ENCODE measurements at regions not wholly inside any gene's neighbourhood (a gene's known extent, or its start where the extent isn't known, plus 50 kb on each side); places are given as distances from the start of the nearest gene placed in this dataset.
"Not testable (repeated sequence)": the region's sequence is repeated elsewhere in the genome, so short reads cannot be mapped to it uniquely, and the experiment has no call there.

DNA sequence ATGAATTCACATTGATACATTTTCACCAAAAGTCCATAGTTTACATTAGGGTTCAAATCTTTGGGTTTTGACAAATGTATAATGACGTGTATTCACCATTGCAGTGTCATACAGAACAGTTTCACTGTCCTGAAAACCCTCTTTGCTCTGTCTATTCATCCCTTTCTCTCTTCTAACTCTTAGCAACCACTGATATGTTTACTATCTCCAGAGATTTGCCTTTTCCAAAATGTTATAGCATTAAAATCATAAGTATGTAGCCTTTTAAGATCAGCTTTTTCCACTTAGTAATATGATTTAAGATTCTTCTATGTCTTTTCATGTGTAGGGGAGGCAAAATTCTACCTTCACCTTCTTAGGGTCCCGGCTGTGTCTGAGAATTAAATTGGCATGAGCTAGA lies 203.8 kb downstream of the TPRG1 start:
- in situ Hi-C loops (cut with HindIII; ENCODE audit: low pct_ligation_motif_present, low pct_unique_long_range_greater_than_20kb, low sequenced_read_pairs), result no loop called here
- DNase-seq, result no peak

DNA sequence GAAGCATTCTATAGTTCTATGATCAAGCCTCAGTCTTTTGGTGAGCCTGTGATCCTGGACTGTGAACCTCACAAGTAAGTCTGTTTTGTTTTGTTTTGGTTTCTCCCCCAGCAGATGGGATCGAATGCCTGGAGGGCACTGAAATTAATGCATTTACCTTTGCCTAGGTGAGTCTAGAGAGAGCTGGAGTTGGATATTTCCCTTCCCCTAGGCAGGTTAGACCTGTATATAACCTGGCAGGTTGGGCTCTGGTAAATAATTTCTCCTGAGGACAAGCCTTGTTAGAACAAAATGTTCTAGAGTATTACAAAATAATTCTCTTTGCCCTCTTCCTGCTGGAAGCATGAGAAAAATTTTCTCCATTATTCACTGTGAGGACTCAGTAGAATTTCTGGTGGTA lies 211.9 kb downstream of the TPRG1 start:
- in situ Hi-C loops (cut with HindIII; ENCODE audit: low pct_ligation_motif_present, low pct_unique_long_range_greater_than_20kb, low sequenced_read_pairs), result no loop called here
- DNase-seq, result no peak

- DNase-seq; in situ Hi-C loops (cut with HindIII; ENCODE audit: low pct_ligation_motif_present, low pct_unique_long_range_greater_than_20kb, low sequenced_read_pairs): not testable (repeated sequence)
These were observed 214.1 kb downstream of the TPRG1 start for GRCh38 chr3:189385880-189386279.

GRCh38 chr3:189386739-189387138 lies 215.0 kb downstream of the TPRG1 start:
- in situ Hi-C loops (cut with HindIII; ENCODE audit: low pct_ligation_motif_present, low pct_unique_long_range_greater_than_20kb, low sequenced_read_pairs), result no loop called here
- no peak for DNase-seq

GRCh38 chr3:189389346-189389745 lies 217.6 kb downstream of the TPRG1 start:
- DNase-seq, result no peak
- in situ Hi-C loops (cut with HindIII; ENCODE audit: low pct_ligation_motif_present, low pct_unique_long_range_greater_than_20kb, low sequenced_read_pairs), result no loop called here

DNA sequence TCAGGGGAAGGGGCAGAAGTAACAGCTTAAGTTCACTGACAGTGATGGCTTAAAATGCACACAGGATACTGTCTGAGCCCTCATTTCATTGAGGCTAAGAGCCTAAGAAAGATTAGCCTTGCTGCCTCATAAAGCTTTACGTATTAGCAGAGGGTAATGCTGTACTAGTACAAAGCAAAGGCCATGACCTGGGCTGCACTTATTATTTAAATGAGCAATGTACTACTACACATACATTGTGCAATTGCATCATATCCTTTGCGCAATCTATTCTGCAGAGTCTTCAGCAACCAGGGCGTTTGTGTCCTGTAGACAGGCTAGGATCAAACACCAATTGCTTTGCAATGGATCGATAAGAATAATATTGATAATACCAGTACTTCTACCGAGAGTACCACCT lies 221.8 kb downstream of the TPRG1 start:
- DNase-seq, result no peak
- in situ Hi-C loops (cut with HindIII; ENCODE audit: low pct_ligation_motif_present, low pct_unique_long_range_greater_than_20kb, low sequenced_read_pairs), result no loop called here

GRCh38 chr3:189394599-189395121 lies 222.9 kb downstream of the TPRG1 start:
- in situ Hi-C loops (cut with HindIII; ENCODE audit: low pct_ligation_motif_present, low pct_unique_long_range_greater_than_20kb, low sequenced_read_pairs), result no loop called here
- DNase-seq, result no peak

DNA sequence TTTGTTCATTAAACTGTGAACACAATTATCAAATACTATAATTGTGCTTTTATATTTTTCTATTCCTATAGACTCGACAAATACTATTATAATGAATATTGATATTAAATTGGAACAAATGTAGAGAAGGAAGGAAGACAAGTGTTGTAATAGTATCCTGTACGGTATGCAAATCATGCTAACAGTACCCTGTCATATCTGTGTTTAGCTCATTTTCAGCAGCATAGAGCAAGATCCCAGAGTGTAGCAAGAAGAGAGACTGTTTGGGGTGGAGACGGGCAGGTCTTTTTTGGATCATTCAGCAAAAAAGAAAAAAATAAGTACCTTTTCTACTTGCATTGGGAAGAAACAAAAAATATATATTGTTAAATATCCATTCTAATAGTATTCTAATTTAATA lies 224.1 kb downstream of the TPRG1 start:
- in situ Hi-C loops (cut with HindIII; ENCODE audit: low pct_ligation_motif_present, low pct_unique_long_range_greater_than_20kb, low sequenced_read_pairs), result no loop called here
- DNase-seq, result no peak

- DNase-seq, result no peak
- in situ Hi-C loops (cut with HindIII; ENCODE audit: low pct_ligation_motif_present, low pct_unique_long_range_greater_than_20kb, low sequenced_read_pairs), result no loop called here
These were observed 226.9 kb downstream of the TPRG1 start for GRCh38 chr3:189398656-189399055.

- in situ Hi-C loops (cut with HindIII; ENCODE audit: low pct_ligation_motif_present, low pct_unique_long_range_greater_than_20kb, low sequenced_read_pairs), result no loop called here
- no peak for DNase-seq
These were observed 229.4 kb downstream of the TPRG1 start for GRCh38 chr3:189401196-189401595.

DNA sequence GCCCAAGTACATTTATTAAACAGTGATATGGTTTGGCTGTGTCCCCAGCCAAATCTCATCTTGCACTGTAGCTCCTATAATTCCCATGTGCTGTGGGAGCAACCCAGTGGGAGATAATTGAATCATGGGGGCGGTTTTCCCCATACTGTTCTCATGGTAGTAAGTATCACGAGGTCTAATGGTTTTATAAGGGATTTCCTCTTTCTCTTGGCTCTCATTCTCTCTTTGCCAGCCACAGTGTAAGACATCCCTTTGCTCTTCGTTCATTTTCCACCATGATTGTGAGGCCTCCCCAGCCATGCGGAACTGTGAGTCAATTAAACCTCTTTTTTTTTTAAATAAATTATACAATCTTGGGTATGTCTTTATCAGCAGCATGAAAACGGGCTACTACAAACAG lies 228.0 kb upstream of the TP63 start:
- in situ Hi-C loops (cut with HindIII; ENCODE audit: low pct_ligation_motif_present, low pct_unique_long_range_greater_than_20kb, low sequenced_read_pairs), result no loop called here
- DNase-seq, result no peak

- DNase-seq, result no peak
- in situ Hi-C loops (cut with HindIII; ENCODE audit: low pct_ligation_motif_present, low pct_unique_long_range_greater_than_20kb, low sequenced_read_pairs), result no loop called here
These were observed 227.2 kb upstream of the TP63 start for GRCh38 chr3:189404024-189404423.

DNA sequence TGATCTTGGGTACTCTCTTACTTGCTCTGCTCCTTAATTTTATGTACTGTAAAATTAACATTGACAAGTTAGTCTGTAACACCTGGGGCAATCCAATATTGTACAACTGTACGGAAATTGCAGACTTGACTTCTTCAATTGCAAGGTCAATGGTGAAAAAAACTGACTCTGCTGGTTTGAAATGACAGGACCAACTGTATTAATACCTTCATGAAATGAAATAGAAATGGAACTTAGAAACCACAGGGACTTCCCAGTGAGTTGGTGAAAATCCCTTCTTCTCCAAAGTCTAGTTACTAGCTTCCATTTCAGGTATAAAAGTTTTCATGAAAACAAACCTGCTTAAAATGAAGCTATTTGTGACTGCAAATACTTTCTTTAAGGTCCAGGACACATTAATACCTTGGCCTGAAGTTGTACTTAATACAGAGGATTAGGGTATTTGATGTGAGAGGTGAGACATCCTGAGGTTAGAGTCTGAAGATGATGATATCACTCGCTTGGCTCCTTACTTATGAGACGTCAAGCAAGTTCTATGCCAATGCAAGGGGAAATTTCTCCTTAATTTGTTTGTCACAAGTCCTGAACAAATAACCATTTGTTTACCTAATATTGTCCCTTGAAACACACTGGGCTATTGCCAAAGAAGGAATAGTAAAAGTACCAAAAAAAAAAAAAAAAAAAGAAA lies 226.2 kb upstream of the TP63 start:
- in situ Hi-C loops (cut with HindIII; ENCODE audit: low pct_ligation_motif_present, low pct_unique_long_range_greater_than_20kb, low sequenced_read_pairs), result no loop called here
- DNase-seq, result no peak

DNA sequence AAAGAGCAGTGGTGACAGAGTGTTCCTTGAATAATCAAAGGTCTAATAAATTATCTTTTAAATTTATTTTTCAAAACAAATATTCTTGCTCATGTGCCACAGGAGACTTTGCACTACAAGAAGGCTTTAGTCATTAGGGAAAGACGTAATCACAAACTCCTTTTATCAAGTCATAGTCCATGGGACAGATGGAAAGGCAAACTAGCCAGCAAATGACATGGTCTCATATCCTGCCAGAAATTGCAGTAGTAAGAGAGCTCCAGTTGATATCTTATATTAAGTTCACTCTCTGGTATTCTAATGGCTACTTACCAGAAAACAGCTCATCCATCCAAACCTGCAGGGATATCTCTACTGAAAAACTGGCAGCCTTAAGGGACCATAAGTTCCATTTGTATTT lies 225.0 kb upstream of the TP63 start:
- in situ Hi-C loops (cut with HindIII; ENCODE audit: low pct_ligation_motif_present, low pct_unique_long_range_greater_than_20kb, low sequenced_read_pairs), result no loop called here
- DNase-seq, result no peak

DNA sequence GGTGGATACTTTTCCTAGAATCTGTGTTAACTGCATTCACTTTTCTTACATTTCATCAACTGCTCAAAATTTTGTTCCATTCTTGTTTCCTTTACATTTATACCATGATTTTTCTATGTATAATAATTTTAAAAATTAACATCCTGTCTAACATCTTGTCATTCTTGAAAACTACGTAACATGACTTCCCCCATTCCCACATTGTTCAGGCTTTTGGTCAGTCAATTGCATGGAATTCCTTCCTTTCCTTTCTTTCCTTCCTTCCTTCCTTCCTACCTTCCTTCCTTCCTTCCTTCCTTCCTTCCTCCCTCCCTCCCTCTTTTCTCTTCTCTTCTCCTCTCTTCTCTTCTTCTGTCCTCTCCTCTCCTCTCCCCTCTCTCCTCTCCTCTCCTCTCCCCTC lies 220.7 kb upstream of the TP63 start:
- DNase-seq, result no peak

GRCh38 chr3:189419038-189419437 lies 212.2 kb upstream of the TP63 start:
- in situ Hi-C loops (cut with HindIII; ENCODE audit: low pct_ligation_motif_present, low pct_unique_long_range_greater_than_20kb, low sequenced_read_pairs), result no loop called here
- no peak for DNase-seq

More for the DNA sequence above, 220.7 kb upstream of the TP63 start:
- in situ Hi-C loops (cut with HindIII; ENCODE audit: low pct_ligation_motif_present, low pct_unique_long_range_greater_than_20kb, low sequenced_read_pairs), result no loop called here

- no peak for DNase-seq
These were observed 211.5 kb upstream of the TP63 start for GRCh38 chr3:189419683-189420082.

GRCh38 chr3:189424922-189425321 lies 206.3 kb upstream of the TP63 start:
- no peak for DNase-seq
- in situ Hi-C loops (cut with HindIII; ENCODE audit: low pct_ligation_motif_present, low pct_unique_long_range_greater_than_20kb, low sequenced_read_pairs), result no loop called here

More at GRCh38 chr3:189419683-189420082, 211.5 kb upstream of the TP63 start:
- in situ Hi-C loops (cut with HindIII; ENCODE audit: low pct_ligation_motif_present, low pct_unique_long_range_greater_than_20kb, low sequenced_read_pairs), result no loop called here

- in situ Hi-C loops (cut with HindIII; ENCODE audit: low pct_ligation_motif_present, low pct_unique_long_range_greater_than_20kb, low sequenced_read_pairs), result no loop called here
- no peak for DNase-seq
These were observed 202.2 kb upstream of the TP63 start for GRCh38 chr3:189429019-189429418.

GRCh38 chr3:189430166-189430565 lies 201.0 kb upstream of the TP63 start:
- in situ Hi-C loops (cut with HindIII; ENCODE audit: low pct_ligation_motif_present, low pct_unique_long_range_greater_than_20kb, low sequenced_read_pairs), result no loop called here
- no peak for DNase-seq

DNA sequence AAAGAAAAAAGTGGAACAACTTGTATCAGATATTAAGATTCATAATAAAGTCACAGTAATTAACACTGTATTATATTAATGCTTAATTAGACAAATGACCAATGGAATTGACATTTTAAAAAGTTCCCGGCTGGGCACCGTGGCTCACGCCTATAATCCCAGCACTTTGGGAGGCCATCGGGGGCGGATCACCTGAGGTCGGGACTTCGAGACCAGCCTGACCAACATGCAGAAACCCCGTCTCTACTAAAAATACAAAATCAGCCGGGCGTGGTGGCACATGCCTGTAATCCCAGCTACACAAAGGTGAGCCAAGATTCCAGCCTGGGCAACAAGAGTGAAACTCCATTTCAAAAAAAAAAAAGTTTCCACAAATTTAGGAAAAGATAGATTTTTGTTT lies 188.9 kb upstream of the TP63 start:
- DNase-seq; in situ Hi-C loops (cut with HindIII; ENCODE audit: low pct_ligation_motif_present, low pct_unique_long_range_greater_than_20kb, low sequenced_read_pairs): not testable (repeated sequence)

Data from ACHN (cell line).